KMS-11 (cell line): ENCODE measurements at regions not wholly inside any gene's neighbourhood (a gene's known extent, or its start where the extent isn't known, plus 50 kb on each side); places are given as distances from the start of the nearest gene placed in this dataset.

Source experiments
- H2AFZ ChIP-seq: fragments of 200-600 bp; sonication (generic); 2 replicates; pipeline ENCODE4 v1.6.1; 2016; ENCODE audit warnings: antibody characterized with exemption, mixed run types, low read depth
- H3K27ac ChIP-seq: fragments of 200-600 bp; sonication (generic); 2 replicates; pipeline ENCODE4 v1.6.1; 2016; ENCODE audit warnings: mild to moderate bottlenecking, mixed run types
- H3K27me3 ChIP-seq: fragments of 200-600 bp; sonication (generic); 2 replicates; pipeline ENCODE4 v1.6.1; 2017; ENCODE audit warnings: mild to moderate bottlenecking, low read depth, mixed run types, moderate library complexity; ENCODE audit not compliant: insufficient read depth
- H3K36me3 ChIP-seq: fragments of 200-600 bp; sonication (generic); 2 replicates; pipeline ENCODE4 v1.6.1; 2017; ENCODE audit warnings: mild to moderate bottlenecking, mixed run types; ENCODE audit not compliant: insufficient read depth
- H3K4me1 ChIP-seq: fragments of 200-600 bp; sonication (generic); 2 replicates; pipeline ENCODE4 v1.6.1; 2016; ENCODE audit warnings: mild to moderate bottlenecking, low read depth, mixed run types; ENCODE audit not compliant: poor library complexity, severe bottlenecking
- H3K4me2 ChIP-seq: fragments of 200-600 bp; sonication (generic); 2 replicates; pipeline ENCODE4 v1.7.0; 2016; ENCODE audit warnings: mild to moderate bottlenecking, mixed run types
- H3K4me3 ChIP-seq: fragments of 200-600 bp; sonication (generic); IDR thresholded peaks from 2 replicates; pipeline ENCODE4 v1.6.1; 2017; ENCODE audit warnings: low read depth, low read length, mixed read lengths; ENCODE audit not compliant: insufficient read depth
- H3K79me2 ChIP-seq: fragments of 200-600 bp; sonication (generic); 2 replicates; pipeline ENCODE4 v1.6.1; 2016; ENCODE audit warnings: low read depth, mixed run types; ENCODE audit not compliant: insufficient read depth
- H3K9ac ChIP-seq: fragments of 200-600 bp; sonication (generic); 2 replicates; pipeline ENCODE4 v1.6.1; 2016; ENCODE audit warnings: mild to moderate bottlenecking, mixed run types
- H4K20me1 ChIP-seq: fragments of 200-600 bp; sonication (generic); 2 replicates; pipeline ENCODE4 v1.6.1; 2016; ENCODE audit warnings: mild to moderate bottlenecking, mixed run types; ENCODE audit not compliant: insufficient read depth
- TF ChIP-seq, protein P1 (sequence below): fragments of 200-600 bp; sonication (generic); conservative IDR thresholded peaks from 2 replicates; pipeline ENCODE4 v1.6.1; 2017; ENCODE audit warnings: low read depth, mild to moderate bottlenecking, antibody characterized with exemption, low read length, moderate library complexity, mixed read lengths

DNA sequence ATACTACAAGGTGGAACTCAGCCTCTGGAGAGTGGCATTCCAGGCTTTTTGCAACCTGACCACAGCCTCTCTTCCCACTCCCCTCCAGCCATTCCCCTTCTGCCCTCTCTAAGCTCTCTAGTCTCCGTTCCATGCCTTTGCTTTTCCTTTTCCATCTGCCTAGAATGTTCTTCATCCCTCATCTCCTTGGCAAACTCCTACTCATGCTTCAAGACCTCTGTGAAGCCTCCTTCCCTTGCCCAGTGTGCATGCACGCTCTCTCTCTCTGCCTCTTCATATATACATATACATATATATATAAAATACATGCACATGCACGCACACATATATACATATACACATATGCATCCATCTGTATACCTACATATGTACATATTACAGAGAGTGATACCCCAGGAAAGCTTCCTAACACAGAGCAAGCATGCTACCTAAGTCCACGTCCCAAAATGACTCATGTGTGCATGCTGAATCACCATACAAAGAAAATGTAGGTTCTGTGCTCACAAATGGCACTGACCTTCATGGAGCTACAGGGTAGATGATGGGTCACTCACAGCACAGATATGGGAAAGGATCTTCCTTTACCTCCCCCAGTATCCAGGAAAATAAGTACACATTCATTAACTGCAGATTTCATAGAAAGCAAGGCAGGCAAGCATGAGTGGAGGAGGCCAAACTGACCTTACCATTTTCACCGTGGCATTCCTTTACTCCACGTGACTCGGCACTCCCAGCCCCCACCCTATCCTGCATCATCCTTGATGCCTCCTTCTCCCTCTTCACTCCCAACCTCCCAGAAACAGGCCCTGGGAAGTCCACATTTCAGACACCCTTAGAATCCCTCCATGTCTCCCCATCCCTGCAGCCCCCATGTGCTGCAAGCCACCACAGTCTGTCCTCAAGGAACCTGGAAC lies 238.4 kb upstream of the ZMIZ1 start:
- Histone ChIP-seq H3K79me2 (no peaks in the 10 kb centered on the region), H4K20me1 (no peaks in the 10 kb centered on the region), H3K4me2 (no peak overlapping the region), H3K9ac (no peak overlapping the region), H3K4me3 (no peak overlapping the region), H3K27ac (no peak overlapping the region), H3K36me3 (no peaks in the 10 kb centered on the region), H2AFZ (no peak overlapping the region), H3K27me3 (no peaks in the 10 kb centered on the region), H3K4me1 (no peaks in the 10 kb centered on the region)
- TF ChIP-seq, protein P1, sequence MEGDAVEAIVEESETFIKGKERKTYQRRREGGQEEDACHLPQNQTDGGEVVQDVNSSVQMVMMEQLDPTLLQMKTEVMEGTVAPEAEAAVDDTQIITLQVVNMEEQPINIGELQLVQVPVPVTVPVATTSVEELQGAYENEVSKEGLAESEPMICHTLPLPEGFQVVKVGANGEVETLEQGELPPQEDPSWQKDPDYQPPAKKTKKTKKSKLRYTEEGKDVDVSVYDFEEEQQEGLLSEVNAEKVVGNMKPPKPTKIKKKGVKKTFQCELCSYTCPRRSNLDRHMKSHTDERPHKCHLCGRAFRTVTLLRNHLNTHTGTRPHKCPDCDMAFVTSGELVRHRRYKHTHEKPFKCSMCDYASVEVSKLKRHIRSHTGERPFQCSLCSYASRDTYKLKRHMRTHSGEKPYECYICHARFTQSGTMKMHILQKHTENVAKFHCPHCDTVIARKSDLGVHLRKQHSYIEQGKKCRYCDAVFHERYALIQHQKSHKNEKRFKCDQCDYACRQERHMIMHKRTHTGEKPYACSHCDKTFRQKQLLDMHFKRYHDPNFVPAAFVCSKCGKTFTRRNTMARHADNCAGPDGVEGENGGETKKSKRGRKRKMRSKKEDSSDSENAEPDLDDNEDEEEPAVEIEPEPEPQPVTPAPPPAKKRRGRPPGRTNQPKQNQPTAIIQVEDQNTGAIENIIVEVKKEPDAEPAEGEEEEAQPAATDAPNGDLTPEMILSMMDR, result no peak

DNA sequence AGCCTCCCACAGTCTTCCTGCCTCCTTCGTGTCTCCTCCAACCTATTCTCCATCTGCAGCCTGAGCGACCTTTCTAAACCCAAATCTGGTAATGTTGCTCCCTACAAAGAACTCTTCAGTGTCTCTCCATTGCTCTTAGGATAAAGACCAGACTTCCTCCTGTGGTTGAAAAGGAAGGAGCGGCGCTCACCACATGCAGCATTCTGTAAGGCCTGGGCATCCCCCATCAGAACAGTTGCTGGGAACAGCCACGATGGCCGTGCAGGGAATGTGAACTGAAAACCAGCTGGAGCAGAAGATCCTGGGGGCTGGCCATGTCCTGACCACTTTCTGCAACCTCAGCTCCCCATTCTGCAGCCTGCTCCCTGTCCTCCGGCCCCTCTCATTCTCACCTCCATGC lies 237.8 kb upstream of the ZMIZ1 start:
- Histone ChIP-seq H2AFZ (no peak overlapping the region), H3K27me3 (no peaks in the 10 kb centered on the region), H3K79me2 (no peaks in the 10 kb centered on the region), H3K36me3 (no peaks in the 10 kb centered on the region), H3K27ac (no peak overlapping the region), H3K4me1 (no peaks in the 10 kb centered on the region), H3K9ac (no peak overlapping the region), H3K4me2 (no peak overlapping the region), H4K20me1 (no peaks in the 10 kb centered on the region), H3K4me3 (no peak overlapping the region)
- TF ChIP-seq, protein P1, result no peak

DNA sequence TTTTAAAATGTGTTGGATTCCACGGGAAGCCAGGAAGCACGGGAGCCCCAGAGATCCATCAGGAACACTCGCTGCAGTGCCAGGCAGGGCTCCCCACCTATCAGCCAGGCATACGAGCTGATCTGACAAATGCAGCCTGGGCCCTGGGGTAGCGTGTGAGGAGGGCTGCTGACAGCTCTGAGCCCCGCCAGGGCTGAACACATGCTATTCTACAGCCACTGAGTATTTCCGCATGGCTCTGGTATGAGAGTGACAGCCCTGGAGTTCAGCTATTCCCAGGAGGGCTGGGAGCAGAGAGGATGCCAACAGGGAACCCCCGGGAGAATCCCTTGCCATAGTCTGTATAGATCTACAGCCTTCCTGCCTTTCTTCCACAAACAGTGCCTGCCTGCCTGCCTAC lies 237.3 kb upstream of the ZMIZ1 start:
- TF ChIP-seq, protein P1, result no peak
- Histone ChIP-seq H3K79me2 (no peaks in the 10 kb centered on the region), H3K4me2 (no peak overlapping the region), H3K27me3 (no peaks in the 10 kb centered on the region), H3K4me1 (no peaks in the 10 kb centered on the region), H3K4me3 (no peak overlapping the region), H2AFZ (no peak overlapping the region), H3K36me3 (no peaks in the 10 kb centered on the region), H3K9ac (no peak overlapping the region), H4K20me1 (no peaks in the 10 kb centered on the region), H3K27ac (no peak overlapping the region)

DNA sequence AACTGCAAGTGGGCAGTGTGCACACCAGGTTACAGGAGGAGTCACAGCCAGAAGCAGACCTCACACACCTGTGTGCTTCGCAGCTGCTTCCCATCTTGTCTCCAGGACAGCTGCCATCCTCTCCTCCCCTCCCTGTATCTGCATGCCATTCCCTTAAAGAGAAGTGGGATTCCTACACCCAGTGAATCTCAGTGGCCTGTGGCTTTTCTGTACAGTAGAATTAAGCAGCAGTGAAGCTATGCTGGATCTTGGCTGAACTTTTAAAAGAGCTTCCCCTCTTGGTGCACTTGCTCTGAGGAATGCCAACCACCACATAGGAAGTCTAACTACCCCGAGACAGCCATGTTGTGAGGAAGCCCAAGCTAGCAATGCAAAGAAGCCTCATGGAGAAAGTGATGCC lies 236.5 kb upstream of the ZMIZ1 start:
- no peak overlapping the region for H2AFZ ChIP-seq
- H3K79me2 ChIP-seq, result no peaks in the 10 kb centered on the region
- no peaks in the 10 kb centered on the region for H3K27me3 ChIP-seq
- no peaks in the 10 kb centered on the region for H3K4me1 ChIP-seq
- no peak overlapping the region for H3K9ac ChIP-seq
- H4K20me1 ChIP-seq, result no peaks in the 10 kb centered on the region
- no peak overlapping the region for H3K4me2 ChIP-seq
- TF ChIP-seq, protein P1, result no peak
- H3K27ac ChIP-seq, result no peak overlapping the region
- no peak overlapping the region for H3K4me3 ChIP-seq
- H3K36me3 ChIP-seq, result no peaks in the 10 kb centered on the region
